NCI-H1048 (cell line): ENCODE measurements at regions not wholly inside any gene's neighbourhood (a gene's known extent, or its start where the extent isn't known, plus 50 kb on each side); places are given as distances from the start of the nearest gene placed in this dataset.

Source experiments
- DNase-seq: peaks from one replicate; lab custom pipeline; 2025; lab: John Stamatoyannopoulos, UW

DNA sequence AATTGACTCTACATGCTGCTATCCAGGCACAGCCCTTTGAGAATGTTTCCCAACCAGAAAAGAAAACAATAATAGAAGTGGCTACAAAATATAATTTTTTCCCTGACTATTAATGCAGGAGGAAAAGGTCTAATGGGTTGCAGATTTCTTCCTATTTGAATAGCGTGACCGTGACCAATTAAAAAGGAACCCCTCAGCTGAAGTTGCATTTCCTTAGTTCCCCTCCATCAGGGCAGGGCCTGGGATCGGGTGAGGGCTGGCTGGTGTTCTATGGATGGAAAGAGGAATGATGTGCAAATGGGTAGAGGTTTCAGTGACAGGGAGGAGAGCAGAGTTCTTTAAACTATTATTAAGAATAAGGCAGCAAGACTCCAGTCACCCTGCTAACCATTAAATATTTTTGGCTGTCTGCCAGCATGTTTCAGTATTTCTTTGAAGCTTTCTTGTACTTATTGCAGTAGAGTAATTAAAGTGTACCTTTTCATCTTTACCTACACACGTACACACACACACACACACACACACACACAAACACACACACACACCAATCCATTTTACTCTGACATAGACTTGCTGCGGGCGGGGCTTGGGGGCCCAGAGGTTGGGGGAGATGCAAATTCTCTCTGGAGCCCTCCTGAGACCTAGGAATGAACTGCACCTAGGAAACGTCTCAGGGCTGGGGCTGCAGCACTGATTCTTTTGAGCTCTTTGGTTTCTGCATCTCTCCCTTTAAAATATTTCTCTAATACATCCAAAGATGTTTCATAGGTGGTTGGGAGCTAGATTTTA lies 154.8 kb upstream of the SLC35B3 start:
- DNase-seq, result no peak

DNA sequence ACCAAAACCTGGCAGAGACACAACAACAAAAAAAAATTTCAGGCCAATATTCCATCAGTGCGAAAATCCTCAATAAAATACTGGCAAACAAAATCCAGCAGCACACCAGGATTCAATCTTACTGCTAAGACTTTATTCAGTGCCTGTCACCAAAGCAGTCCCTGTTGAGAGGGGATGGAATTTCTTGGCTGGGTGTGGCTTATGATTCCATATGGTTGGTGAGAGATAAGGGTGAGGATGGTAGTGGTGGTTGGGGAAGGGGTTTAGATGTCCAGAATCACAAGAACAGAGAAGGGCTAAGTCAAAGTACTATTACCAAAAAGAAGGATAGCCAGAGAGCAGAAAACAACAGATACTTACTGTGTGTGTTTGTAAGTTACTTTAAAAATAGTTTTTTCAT lies 152.8 kb upstream of the SLC35B3 start:
- no peak for DNase-seq

DNA sequence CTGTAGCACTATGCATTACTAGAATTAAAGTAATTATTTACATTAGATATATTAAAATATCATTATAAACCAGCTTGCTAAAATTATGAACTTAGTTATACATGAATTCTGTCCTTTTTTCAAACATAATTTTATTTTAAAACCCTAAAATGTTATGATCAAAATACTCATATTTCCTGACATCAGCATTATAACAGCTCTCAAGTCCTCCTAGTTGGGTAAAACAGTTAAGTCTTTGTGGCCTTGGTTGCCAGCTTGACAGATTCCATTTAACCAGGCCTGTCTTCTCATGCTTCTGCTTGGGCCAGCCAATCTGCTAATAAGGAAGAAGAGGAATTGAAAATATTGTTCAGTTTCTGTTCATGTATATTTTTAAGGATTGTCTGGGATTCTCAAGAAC lies 147.9 kb upstream of the SLC35B3 start:
- DNase-seq, result no peak

DNA sequence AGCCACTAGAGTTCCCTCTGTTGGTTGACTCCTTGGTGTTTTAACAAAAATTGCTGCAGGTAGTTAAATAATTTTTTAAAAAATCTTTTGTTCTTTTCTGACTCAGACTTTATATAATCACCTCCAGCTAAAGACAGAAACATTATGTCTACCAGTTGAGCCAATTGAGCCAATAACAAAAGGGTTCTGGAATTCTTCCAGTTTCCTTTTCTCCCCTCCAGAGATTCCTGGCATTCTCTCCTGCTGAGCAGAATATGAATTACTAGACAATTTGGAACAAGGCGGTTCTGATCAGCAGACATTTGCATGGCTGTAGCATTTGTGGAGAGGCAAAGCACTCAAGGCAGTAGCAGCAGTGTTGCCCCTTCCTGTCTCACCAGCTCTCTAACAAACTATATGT lies 144.0 kb upstream of the SLC35B3 start:
- peak; percentile 24 for DNase-seq

DNA sequence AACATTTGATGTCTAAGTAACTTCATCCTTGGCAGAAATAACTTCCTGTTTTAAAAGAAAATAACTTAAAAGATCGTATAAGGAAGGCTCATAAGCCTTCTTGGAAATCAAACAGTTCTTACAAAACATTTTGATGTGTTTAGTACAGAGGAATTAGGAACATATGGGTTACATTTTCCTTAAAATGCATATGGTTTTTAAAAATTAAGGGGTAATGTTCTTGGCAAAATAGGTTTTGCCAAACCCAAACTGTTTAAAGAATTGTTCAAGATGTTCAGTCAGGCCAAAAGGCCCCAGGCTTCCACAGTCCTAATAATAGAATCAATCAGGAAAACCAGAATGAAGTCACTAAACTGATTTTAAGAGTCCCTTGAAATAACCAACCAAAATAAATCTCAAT lies 142.7 kb upstream of the SLC35B3 start:
- no peak for DNase-seq

DNA sequence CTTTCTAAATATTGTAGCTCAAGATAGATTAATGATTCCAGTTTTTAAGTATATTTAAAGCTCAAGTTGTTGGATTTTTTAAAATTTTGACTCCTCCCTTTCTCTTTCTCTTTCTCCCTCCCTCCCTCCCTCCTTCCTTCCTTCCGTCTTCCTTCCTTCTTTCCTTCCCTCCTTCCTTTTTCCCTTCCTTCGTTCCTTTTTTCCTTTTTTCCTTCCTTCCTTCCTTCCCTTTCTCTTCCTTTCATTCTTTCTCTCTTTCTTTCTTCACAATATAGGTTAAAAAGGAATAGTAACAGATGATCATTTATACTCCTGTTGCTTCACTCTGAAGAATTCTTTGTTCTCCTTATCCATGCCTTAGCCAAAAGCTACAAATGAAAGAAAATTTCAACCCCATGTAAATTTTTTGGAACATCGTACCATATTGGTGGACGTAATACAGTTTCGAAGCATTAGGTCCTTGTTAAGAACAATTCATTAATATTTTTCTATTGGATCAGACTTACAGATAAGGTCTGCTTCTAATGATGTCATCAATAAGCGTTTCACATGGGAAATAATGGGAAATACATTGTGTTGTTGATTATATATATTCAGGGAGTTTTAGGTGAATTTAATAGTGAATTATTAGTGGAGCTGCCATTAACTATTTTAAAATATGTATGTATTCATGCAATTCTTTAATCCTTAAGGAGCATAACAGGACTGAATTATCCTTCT lies 139.6 kb upstream of the SLC35B3 start:
- no peak for DNase-seq

DNA sequence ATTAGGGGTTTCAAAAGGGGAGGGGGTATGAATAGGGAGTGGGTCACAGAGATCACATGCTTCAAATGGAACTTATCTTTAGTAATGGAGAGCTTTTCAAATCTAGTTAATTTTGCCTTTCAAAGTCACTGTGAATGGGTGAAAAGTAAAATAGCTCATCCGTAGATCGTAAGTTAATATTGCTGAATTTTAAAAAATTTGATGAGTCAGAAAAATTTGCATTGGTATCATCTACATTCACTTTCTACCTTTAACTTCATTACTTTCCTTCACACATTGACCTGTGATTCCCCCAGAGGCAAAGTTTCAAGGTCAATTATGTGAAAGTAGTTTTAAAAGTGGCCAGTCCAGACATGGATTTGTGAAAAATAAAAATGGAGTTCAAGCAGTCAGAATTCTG lies 139.0 kb upstream of the SLC35B3 start:
- no peak for DNase-seq

DNA sequence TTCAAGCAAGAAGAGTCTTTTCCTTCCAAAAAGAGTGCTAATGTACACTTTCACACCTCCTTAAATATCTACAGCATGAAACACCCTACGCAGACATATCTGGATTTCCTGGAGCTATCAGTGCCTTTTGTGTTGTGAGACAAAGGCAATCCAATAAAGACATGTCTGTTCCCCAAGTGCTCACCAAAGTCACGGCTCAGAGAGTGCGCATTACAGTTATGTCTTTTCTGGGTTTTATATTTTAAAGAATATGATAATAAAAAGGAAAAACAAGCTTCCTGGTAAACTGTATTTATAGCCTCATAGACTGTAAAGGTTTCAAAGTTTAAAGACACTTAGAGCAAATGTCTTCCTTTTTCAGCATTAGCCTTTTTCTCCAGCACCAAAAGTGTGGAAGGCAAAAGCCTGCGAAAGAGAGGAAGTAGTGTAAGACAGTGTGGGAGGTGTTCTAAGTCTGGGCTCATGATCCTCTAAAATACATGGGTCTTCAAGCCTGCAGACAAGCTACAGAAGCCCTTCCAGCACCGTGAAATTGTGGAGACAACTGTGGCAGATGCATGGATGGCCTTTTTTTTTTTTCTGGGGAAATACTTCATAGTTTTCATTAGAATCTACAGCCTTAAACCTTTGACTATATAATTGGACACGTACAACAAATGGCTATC lies 135.0 kb upstream of the SLC35B3 start:
- DNase-seq, result no peak

DNA sequence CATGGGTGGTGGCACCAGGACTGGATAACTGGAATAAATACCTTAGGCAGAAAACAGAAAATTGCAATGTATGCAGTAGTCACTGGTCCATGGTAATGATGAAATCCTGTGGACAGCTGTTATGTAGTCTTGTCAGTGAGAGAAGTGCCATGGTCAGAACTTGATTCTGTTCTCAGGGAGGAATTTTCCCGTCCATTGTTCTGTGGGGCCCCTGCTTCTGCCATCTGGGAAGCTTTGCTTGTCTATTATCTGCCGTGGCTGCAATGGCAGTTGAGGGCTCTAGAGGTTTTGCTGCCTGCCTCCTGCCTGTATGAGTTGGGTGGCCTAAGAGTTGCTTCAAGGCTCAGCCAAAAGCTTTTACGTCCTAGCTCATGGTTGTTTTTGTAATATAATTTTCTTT lies 126.8 kb upstream of the SLC35B3 start:
- no peak for DNase-seq

DNA sequence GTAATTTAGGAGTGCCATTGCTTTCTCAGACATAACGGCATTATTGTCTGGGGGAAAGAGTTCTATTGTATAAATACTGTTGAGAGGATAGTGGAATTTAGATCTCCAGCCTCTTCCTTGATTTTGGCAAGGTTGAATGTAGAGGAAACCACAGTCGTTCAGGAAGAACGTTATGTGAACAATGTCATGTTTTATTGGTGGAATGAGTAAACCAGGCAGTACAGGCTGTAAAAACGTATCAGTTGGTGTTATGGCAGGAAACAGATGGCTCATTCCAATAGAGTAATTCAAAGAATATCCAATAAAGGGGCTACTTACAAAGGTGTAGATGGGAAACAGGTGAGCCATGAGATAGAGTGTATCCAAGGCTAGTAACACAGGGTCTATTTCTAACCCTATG lies 123.6 kb upstream of the SLC35B3 start:
- no peak for DNase-seq

DNA sequence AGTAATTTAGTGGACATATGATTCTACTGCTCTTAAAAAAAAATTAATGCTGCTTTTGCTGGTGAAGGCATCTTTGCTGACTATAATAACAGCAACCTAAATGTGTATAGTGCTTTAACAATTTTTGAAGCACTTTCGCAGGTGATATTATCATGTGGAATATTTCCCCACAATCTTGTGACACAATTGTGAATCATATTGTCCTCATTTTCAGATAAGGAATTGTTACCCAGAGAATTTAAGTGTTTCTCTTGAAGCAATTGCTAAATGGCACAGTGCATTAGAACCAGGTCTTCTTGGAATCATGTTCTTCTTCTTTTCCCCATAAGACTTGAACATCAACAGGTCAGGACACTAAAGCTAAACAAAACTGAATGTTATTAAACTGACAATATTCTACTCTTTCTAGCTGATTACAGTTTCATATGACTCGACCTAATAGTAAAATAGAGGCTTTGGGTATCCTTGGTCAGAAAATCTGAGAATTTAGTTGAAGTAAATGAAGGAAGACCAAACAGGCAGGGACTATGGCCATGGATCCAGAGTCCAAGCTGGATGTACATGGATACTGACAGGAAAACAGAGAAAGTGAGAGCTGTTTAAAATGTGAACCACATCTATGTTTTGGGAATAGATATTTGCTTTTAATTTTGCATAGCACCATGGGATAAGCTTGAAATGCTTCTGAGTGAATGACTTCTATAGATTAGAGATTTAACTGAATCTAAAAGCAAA lies 121.8 kb upstream of the SLC35B3 start:
- DNase-seq, result no peak

DNA sequence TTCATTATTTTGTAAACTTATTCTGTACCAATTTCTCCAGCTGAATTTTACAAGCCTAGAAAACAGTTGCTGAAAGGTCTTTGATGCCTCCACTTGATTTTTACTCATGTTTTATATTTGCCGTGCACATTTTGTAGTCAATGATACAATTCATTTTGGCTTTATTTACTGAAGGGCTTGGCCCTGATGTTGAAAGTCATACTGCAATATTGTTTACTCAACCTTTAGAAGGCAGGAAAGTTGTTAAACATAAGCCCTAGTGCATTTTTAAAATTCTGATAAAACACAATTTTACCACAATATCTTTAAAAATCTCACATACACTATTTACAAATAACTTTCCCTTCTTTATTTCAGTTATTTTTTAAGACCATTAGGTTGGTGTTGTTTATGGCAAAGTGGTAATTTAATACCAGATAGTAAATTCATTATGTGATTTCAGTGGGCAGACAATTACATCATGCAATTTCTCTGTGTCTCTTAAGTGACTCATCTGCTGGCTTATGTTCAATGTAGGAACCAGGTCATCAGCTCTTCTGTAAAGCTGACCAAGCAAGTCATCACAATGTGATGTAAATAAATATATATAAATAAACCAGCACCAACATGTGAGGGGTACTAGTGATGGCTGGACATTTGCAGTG lies 121.1 kb upstream of the SLC35B3 start:
- no peak for DNase-seq

DNA sequence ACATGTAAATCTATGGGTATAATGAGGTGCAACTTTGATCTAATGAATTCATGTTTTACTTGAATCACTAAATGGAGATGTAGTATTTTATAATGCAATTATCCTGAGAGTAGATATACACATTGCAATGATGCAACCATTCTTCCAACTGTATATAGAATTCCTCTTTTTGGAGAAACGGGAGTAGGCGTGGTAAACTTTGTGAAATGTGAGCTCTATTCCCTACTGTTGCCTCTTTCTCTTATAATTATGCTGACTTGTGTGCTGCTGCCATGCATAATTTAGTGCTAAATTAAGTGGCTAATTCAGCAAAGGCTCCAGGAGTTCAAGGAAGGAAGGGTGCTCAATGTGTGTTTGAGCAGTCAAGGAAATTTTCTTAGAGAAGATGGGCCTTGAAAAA lies 116.6 kb upstream of the SLC35B3 start:
- no peak for DNase-seq

DNA sequence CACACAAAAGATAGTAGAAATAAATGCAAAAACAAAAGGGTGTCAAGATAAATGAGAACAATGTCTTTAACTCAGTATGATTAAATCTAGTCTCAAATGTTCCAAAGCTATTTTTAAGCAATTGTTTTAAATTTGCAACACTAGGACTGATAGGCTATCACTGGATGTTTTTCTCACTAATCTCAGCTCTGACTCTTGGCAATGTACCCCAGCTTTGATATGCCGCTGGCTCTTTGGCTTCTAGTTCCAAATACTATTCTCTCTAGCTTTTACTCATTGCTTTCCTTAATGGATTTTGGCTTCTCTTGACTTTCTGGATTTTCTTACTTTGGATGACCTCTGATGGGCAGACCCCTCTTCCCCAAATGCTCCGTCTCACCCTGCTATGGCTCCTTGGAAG lies 116.0 kb upstream of the SLC35B3 start:
- no peak for DNase-seq

DNA sequence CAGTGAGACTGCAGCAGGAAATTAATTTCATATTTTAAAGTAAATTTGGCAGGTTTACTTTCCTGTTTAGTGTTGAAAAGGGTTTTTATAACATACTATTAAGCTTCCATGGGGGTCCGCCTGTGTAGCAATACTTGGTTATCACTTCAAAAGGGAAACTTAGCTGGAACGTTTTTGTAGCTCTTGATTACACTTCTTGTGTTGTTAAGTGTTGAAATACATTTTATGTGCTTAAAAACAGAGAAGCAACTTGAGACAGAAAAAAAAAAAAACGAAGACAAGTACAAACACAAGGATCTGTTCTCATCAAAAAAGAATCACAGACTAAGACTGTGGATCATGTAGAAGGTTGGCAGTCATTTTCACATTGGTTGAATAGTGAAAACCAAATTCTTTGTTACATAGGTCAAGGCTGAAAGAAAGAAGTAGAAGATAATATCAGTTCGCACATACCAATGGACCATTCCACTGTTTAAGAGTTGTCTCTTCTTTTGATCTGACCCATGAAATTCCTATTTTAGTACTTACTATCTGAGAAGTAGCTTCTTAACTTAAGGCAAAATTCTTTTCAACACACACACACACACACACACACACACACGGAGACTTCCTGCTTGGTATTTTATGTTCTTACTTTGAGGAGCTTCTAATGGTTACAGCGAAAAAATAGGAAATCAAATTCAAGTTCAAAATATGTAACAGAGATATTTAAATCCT lies 113.9 kb upstream of the SLC35B3 start:
- no peak for DNase-seq

DNA sequence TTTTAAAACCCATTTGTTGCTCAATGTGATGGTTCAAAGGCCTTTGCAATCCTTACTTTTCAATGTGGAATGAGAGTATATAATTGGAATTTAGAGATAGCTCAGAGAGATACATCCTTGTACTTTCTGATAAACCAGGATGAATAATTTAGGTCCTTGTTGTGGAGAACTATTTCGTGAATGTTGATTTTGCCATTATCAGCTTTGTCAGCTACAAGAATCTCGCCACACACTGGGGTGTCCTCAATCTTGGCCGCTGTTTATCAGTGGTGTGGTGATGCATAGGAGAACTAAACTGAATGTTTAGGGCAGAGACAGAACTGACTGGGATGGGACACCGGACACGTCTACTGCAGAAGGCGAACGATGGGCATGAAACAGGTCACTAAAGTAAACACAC lies 111.2 kb upstream of the SLC35B3 start:
- no peak for DNase-seq

DNA sequence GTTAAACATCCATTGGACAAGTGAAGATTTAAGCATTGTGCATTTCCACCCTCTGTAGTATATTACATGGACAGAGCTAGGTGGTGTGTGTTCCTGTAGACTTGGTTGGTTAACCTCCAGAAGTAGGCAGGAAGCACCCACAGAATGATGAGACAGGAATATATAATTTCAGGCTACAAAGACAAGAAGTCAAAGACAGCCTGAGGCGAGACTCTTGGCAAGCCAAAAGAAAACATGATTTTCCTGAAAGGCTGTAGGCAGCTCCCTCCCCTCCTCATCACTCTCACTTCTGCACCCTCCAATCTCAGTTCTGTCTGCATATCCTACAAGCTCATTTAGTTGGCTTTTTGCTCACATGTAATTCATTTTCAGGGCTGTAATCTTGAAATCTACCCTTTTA lies 110.0 kb upstream of the SLC35B3 start:
- no peak for DNase-seq

DNA sequence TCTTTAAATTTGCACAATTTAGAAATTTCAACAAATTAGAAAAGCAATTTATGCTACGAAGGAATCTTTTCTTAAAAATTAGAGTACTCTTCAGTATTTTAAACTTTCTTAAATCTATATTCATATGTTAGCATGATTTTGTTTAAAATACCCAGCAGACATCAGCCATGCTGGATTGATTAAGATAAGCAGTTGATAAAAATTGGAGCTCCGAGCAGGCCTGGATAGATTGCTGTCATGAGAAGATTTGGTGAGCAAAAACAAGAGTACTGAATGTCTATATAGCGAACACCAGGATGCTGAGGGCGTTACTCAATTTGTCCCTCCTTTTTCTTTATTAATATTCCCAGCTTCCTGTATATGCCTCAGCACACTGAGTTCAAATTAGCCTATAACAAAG lies 108.4 kb upstream of the SLC35B3 start:
- DNase-seq, result no peak

DNA sequence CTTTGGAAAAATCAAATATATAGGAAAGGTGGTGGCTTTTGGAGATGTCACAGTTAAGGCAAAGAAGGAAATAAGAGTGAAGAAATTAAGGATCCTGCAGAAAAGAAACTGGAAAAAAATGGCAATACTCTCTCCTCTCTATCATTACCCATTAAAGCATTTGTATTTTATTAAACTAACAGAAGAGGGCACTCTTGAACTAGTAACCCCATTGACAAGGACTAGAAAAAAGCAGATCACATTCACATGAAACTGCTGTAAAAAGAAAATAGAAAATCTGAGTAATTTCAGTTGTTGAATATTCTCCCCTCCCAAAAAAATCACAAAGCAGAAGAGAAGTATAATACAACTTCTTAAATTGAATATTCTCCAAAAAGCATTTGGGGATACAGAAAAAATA lies 104.1 kb upstream of the SLC35B3 start:
- no peak for DNase-seq

DNA sequence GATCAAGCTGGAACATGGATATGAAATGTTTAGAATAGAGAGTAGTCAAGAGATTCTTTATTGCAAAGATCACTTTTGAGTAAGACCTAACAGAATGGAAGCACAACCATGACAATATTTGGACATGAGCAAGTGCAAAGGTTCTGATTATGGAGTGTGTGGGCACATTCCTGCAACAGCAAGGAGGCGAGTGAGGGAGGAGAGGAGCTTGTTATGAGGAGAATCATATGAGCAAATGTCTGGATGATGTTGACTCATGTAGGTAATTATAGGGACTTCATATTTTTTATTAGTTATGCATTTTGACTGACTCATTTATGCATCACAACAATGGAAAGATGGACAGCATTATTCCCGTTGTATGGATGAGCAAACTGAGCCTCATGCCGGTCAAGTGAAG lies 100.8 kb upstream of the SLC35B3 start:
- DNase-seq, result no peak

DNA sequence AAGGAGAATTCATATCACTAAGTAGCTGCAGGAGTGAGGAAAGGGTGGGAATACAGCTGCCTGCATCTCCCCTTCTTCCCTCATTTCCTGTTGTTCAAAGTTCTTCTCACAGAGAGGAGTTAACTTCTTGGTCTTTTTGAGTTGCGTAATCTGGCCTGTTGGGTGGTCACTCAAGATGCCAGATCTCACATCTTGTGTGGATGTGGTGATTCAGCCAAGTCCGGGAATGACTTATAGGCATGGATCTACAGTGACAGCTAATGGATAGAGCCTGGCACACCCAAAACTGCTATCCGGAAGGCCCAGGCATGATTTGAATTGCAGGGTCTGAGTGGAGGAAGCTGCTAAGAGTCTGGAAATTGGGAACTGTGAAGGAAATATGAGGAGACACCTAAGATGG lies 100.2 kb upstream of the SLC35B3 start:
- no peak for DNase-seq
